ENCODE measurements at regions not wholly inside any gene's neighbourhood (a gene's known extent, or its start where the extent isn't known, plus 50 kb on each side); places are given as distances from the start of the nearest gene placed in this dataset.

- TF ChIP-seq CTCF (IDR thresholded peaks at IDR 0.05) = no peak
- Histone ChIP-seq H3K4me1 (no peaks in the 10 kb centered on the region), H3K36me3 (no peaks in the 10 kb centered on the region), H3K9me3 (no peaks in the 10 kb centered on the region), H3K27ac (no peak overlapping the region), H3K27me3 (no peaks in the 10 kb centered on the region), H3K4me3 (no peak overlapping the region)
- DNase-seq (ENCODE audit: low spot score) = no peak
Observed at GRCh38 chr11:21896746-21897602, 295.9 kb upstream of the ANO5 start.

GRCh38 chr11:21897752-21898151, 295.1 kb upstream of the ANO5 start:
- no peaks in the 10 kb centered on the region for H3K9me3 ChIP-seq
- no peaks in the 10 kb centered on the region for H3K36me3 ChIP-seq
- no peak overlapping the region for H3K27ac ChIP-seq
- no peak for DNase-seq (ENCODE audit: low spot score)
- no peak for TF ChIP-seq CTCF (IDR thresholded peaks at IDR 0.05)
- no peak overlapping the region for H3K4me3 ChIP-seq
- no peaks in the 10 kb centered on the region for H3K4me1 ChIP-seq
- H3K27me3 ChIP-seq = no peaks in the 10 kb centered on the region

GRCh38 chr11:21908211-21908610, 284.7 kb upstream of the ANO5 start:
- no peak overlapping the region for H3K4me3 ChIP-seq
- no peaks in the 10 kb centered on the region for H3K36me3 ChIP-seq
- no peaks in the 10 kb centered on the region for H3K9me3 ChIP-seq
- no peak for DNase-seq (ENCODE audit: low spot score)
- H3K27ac ChIP-seq = no peak overlapping the region
- no peaks in the 10 kb centered on the region for H3K27me3 ChIP-seq
- TF ChIP-seq CTCF (IDR thresholded peaks at IDR 0.05) = no peak
- no peaks in the 10 kb centered on the region for H3K4me1 ChIP-seq

- Histone ChIP-seq H3K4me3 (no peak overlapping the region), H3K27ac (no peak overlapping the region), H3K4me1 (no peaks in the 10 kb centered on the region), H3K27me3 (no peaks in the 10 kb centered on the region), H3K36me3 (no peaks in the 10 kb centered on the region), H3K9me3 (no peaks in the 10 kb centered on the region)
- no peak for TF ChIP-seq CTCF (IDR thresholded peaks at IDR 0.05)
- DNase-seq (ENCODE audit: low spot score) = no peak
Observed at GRCh38 chr11:21909145-21909544, 283.7 kb upstream of the ANO5 start.

- no peaks in the 10 kb centered on the region for H3K9me3 ChIP-seq
- TF ChIP-seq CTCF (IDR thresholded peaks at IDR 0.05) = no peak
- no peak overlapping the region for H3K4me3 ChIP-seq
- H3K36me3 ChIP-seq = no peaks in the 10 kb centered on the region
- DNase-seq (ENCODE audit: low spot score) = no peak
- H3K27ac ChIP-seq = no peak overlapping the region
- no peaks in the 10 kb centered on the region for H3K4me1 ChIP-seq
- no peaks in the 10 kb centered on the region for H3K27me3 ChIP-seq
Observed at GRCh38 chr11:21911061-21911460, 281.8 kb upstream of the ANO5 start.

GRCh38 chr11:21912285-21912684, 280.6 kb upstream of the ANO5 start:
- no peaks in the 10 kb centered on the region for H3K4me1 ChIP-seq
- no peak for TF ChIP-seq CTCF (IDR thresholded peaks at IDR 0.05)
- no peaks in the 10 kb centered on the region for H3K9me3 ChIP-seq

More at GRCh38 chr11:21912285-21912684, 280.6 kb upstream of the ANO5 start:
- no peak for DNase-seq (ENCODE audit: low spot score)
- Histone ChIP-seq H3K27me3 (no peaks in the 10 kb centered on the region), H3K36me3 (no peaks in the 10 kb centered on the region), H3K4me3 (no peak overlapping the region), H3K27ac (no peak overlapping the region)
